KOPT-K1 (cell line): ENCODE measurements at regions not wholly inside any gene's neighbourhood (a gene's known extent, or its start where the extent isn't known, plus 50 kb on each side); places are given as distances from the start of the nearest gene placed in this dataset.
"Not testable (repeated sequence)": the region's sequence is repeated elsewhere in the genome, so short reads cannot be mapped to it uniquely, and the experiment has no call there.

Experiments used
- H3K27ac ChIP-seq: fragments of 200-600 bp; sonication (generic); 2 replicates; pipeline ENCODE4 v1.5.1; 2016; ENCODE audit warnings: antibody characterized with exemption, mild to moderate bottlenecking, low read depth, low read length; ENCODE audit not compliant: poor library complexity, severe bottlenecking
- H3K36me3 ChIP-seq: fragments of 200-600 bp; sonication (generic); 2 replicates; pipeline ENCODE4 v1.5.1; 2017; ENCODE audit warnings: antibody characterized with exemption, mild to moderate bottlenecking, low read length, moderate library complexity; ENCODE audit not compliant: insufficient read depth
- H3K9me3 ChIP-seq: fragments of 200-600 bp; sonication (generic); 2 replicates; pipeline ENCODE4 v1.5.1; 2017; ENCODE audit warnings: antibody characterized with exemption, low read length, mild to moderate bottlenecking; ENCODE audit not compliant: insufficient read depth, poor library complexity, severe bottlenecking

- no peaks in the 10 kb centered on the region for H3K9me3 ChIP-seq
- H3K36me3 ChIP-seq: no peaks in the 10 kb centered on the region
- H3K27ac ChIP-seq: no peak overlapping the region
These were observed 602.2 kb upstream of the NRSN1 start for GRCh38 chr6:23523771-23524170.

- Histone ChIP-seq H3K36me3 (no peaks in the 10 kb centered on the region), H3K27ac (no peak overlapping the region), H3K9me3 (no peaks in the 10 kb centered on the region)
These were observed 601.5 kb upstream of the NRSN1 start for GRCh38 chr6:23524548-23524947.

GRCh38 chr6:23526526-23526925 is 599.5 kb upstream of the NRSN1 start:
- Histone ChIP-seq H3K9me3 (no peaks in the 10 kb centered on the region), H3K36me3 (no peaks in the 10 kb centered on the region), H3K27ac (no peak overlapping the region)

GRCh38 chr6:23529902-23530301 is 596.1 kb upstream of the NRSN1 start:
- H3K27ac ChIP-seq: peak overlapping the region; percentile 25

GRCh38 chr6:23531666-23532065 is 594.3 kb upstream of the NRSN1 start:
- Histone ChIP-seq H3K27ac (no peak overlapping the region), H3K36me3 (no peaks in the 10 kb centered on the region), H3K9me3 (no peaks in the 10 kb centered on the region)

More at GRCh38 chr6:23529902-23530301, 596.1 kb upstream of the NRSN1 start:
- Histone ChIP-seq H3K9me3 (no peaks in the 10 kb centered on the region), H3K36me3 (no peaks in the 10 kb centered on the region)

GRCh38 chr6:23532227-23532626 is 593.8 kb upstream of the NRSN1 start:
- Histone ChIP-seq H3K36me3 (no peaks in the 10 kb centered on the region), H3K9me3 (no peaks in the 10 kb centered on the region), H3K27ac (no peak overlapping the region)

- H3K36me3 ChIP-seq: no peaks in the 10 kb centered on the region
- no peak overlapping the region for H3K27ac ChIP-seq
- H3K9me3 ChIP-seq: no peaks in the 10 kb centered on the region
These were observed 592.7 kb upstream of the NRSN1 start for GRCh38 chr6:23533311-23533710.

GRCh38 chr6:23533944-23534343 is 592.1 kb upstream of the NRSN1 start:
- Histone ChIP-seq H3K27ac (no peak overlapping the region), H3K36me3 (no peaks in the 10 kb centered on the region), H3K9me3 (no peaks in the 10 kb centered on the region)

GRCh38 chr6:23534351-23534750 is 591.7 kb upstream of the NRSN1 start:
- Histone ChIP-seq H3K36me3 (no peaks in the 10 kb centered on the region), H3K9me3 (no peaks in the 10 kb centered on the region), H3K27ac (no peak overlapping the region)

- Histone ChIP-seq H3K36me3 (no peaks in the 10 kb centered on the region), H3K27ac (no peak overlapping the region), H3K9me3 (no peaks in the 10 kb centered on the region)
These were observed 590.9 kb upstream of the NRSN1 start for GRCh38 chr6:23535101-23535500.

- no peaks in the 10 kb centered on the region for H3K36me3 ChIP-seq
- no peaks in the 10 kb centered on the region for H3K9me3 ChIP-seq
- no peak overlapping the region for H3K27ac ChIP-seq
These were observed 588.2 kb upstream of the NRSN1 start for GRCh38 chr6:23537828-23538227.

- H3K36me3 ChIP-seq: no peaks in the 10 kb centered on the region
- H3K27ac ChIP-seq: no peak overlapping the region
- no peaks in the 10 kb centered on the region for H3K9me3 ChIP-seq
These were observed 578.2 kb upstream of the NRSN1 start for GRCh38 chr6:23547851-23548250.

GRCh38 chr6:23554953-23555352 is 571.1 kb upstream of the NRSN1 start:
- H3K9me3 ChIP-seq, H3K36me3 ChIP-seq, H3K27ac ChIP-seq: not testable (repeated sequence)

- peaks cover 14% of the 10 kb centered on the region for H3K9me3 ChIP-seq
- H3K27ac ChIP-seq: no peak overlapping the region
- no peaks in the 10 kb centered on the region for H3K36me3 ChIP-seq
These were observed 566.2 kb upstream of the NRSN1 start for GRCh38 chr6:23559587-23560343.

GRCh38 chr6:23561732-23562131 is 564.3 kb upstream of the NRSN1 start:
- H3K36me3 ChIP-seq: no peaks in the 10 kb centered on the region
- H3K27ac ChIP-seq: no peak overlapping the region
- H3K9me3 ChIP-seq: peaks cover 14% of the 10 kb centered on the region

- Histone ChIP-seq H3K36me3 (no peaks in the 10 kb centered on the region), H3K27ac (no peak overlapping the region), H3K9me3 (peaks cover 14% of the 10 kb centered on the region)
These were observed 563.5 kb upstream of the NRSN1 start for GRCh38 chr6:23562554-23562953.
